SK-N-MC (cell line): ENCODE measurements at regions not wholly inside any gene's neighbourhood (a gene's known extent, or its start where the extent isn't known, plus 50 kb on each side); places are given as distances from the start of the nearest gene placed in this dataset.

Experiments used
- DNase-seq: peaks from one replicate; pipeline ENCODE4 v3.0.0-alpha.2; 2011; ENCODE audit warnings: low read depth, low spot score
- H3K27ac ChIP-seq: fragments of 200-600 bp; sonication (generic); 2 replicates; pipeline ENCODE4 v1.5.1; 2016; ENCODE audit warnings: mixed run types
- H3K36me3 ChIP-seq: fragments of 200-600 bp; sonication (generic); 2 replicates; pipeline ENCODE4 v1.6.1; 2017; ENCODE audit warnings: antibody characterized with exemption, low read length, mixed read lengths; ENCODE audit not compliant: insufficient read depth
- H3K4me3 ChIP-seq: fragments of 200-600 bp; sonication (generic); 2 replicates; pipeline ENCODE4 v1.5.1; 2016
- H3K9ac ChIP-seq: fragments of 200-600 bp; sonication (generic); 2 replicates; pipeline ENCODE4 v1.8.0; 2017; ENCODE audit warnings: mixed run types, mixed read lengths; ENCODE audit not compliant: insufficient read length
- H3K9me3 ChIP-seq: fragments of 200-600 bp; sonication (generic); 2 replicates; pipeline ENCODE4 v1.6.1; 2017; ENCODE audit warnings: low read depth, mild to moderate bottlenecking, antibody characterized with exemption, low read length, moderate library complexity, mixed read lengths
- EZH2 ChIP-seq: fragments of 200-600 bp; sonication (generic); IDR thresholded peaks from one replicate; pipeline ENCODE4 v1.6.1; 2017; ENCODE audit warnings: antibody characterized with exemption
- FOXP2 ChIP-seq: optimal IDR thresholded peaks from 2 replicates; pipeline ENCODE3; 2011; ENCODE audit warnings: mild to moderate bottlenecking, moderate library complexity; ENCODE audit not compliant: insufficient read depth; ENCODE audit errors: extremely low read length, control extremely low read depth
- POLR2AphosphoS5 ChIP-seq: IDR thresholded peaks from 2 replicates; pipeline ENCODE4 v1.6.1; 2012; ENCODE audit warnings: mild to moderate bottlenecking, low read depth, low read length, borderline replicate concordance

DNA sequence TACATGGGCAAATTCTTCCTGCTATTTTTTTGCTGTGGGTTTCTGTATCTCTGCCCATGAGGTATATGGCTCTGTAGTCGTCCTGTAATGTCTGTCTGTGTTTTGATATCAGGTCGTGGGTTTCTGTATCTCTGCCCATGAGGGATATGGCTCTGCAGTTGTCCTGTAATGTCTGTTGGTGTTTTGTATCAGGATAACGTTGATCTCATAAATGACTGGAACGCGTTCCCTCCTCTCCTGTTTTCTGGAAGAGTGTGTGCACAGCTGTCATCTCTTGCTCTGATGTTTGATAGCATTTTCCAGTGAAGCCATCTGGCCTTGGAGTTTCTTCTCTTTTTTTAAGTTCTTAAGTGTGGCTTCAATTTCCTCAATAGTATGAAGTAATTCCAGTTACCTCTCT lies 57.2 kb downstream of the SOX1 start:
- Histone ChIP-seq H3K9ac (no peak overlapping the region), H3K36me3 (no peaks in the 10 kb centered on the region), H3K9me3 (no peaks in the 10 kb centered on the region), H3K4me3 (no peak overlapping the region), H3K27ac (no peak overlapping the region)
- no peak for DNase-seq
- no peak for TF ChIP-seq FOXP2

- DNase-seq = no peak
- TF ChIP-seq POLR2AphosphoS5 (no peak), EZH2 (no peak), FOXP2 (no peak)
- H3K9me3 ChIP-seq = no peaks in the 10 kb centered on the region
Measured at GRCh38 chr13:112127564-112128330, 60.8 kb downstream of the SOX1 start.

GRCh38 chr13:112128331-112128610 lies 61.3 kb downstream of the SOX1 start:
- H3K9me3 ChIP-seq = no peaks in the 10 kb centered on the region
- no peak for DNase-seq
- TF ChIP-seq POLR2AphosphoS5 (no peak), FOXP2 (no peak), EZH2 (no peak)
- no peak overlapping the region for H3K9ac ChIP-seq
- H3K4me3 ChIP-seq = no peak overlapping the region
- H3K36me3 ChIP-seq = no peaks in the 10 kb centered on the region
- no peak overlapping the region for H3K27ac ChIP-seq

More at GRCh38 chr13:112127564-112128330, 60.8 kb downstream of the SOX1 start:
- Histone ChIP-seq H3K36me3 (no peaks in the 10 kb centered on the region), H3K9ac (no peak overlapping the region), H3K27ac (no peak overlapping the region), H3K4me3 (no peak overlapping the region)

- H3K27ac ChIP-seq = no peak overlapping the region
- DNase-seq = no peak
- no peaks in the 10 kb centered on the region for H3K36me3 ChIP-seq
- H3K9ac ChIP-seq = no peak overlapping the region
- no peak for TF ChIP-seq FOXP2
- no peak for TF ChIP-seq POLR2AphosphoS5
- TF ChIP-seq EZH2 = no peak
- H3K9me3 ChIP-seq = no peaks in the 10 kb centered on the region
- no peak overlapping the region for H3K4me3 ChIP-seq
Measured at GRCh38 chr13:112130418-112130817, 63.5 kb downstream of the SOX1 start.

GRCh38 chr13:112131081-112131712 lies 64.2 kb downstream of the SOX1 start:
- H3K4me3 ChIP-seq = no peak overlapping the region
- H3K27ac ChIP-seq = no peak overlapping the region
- H3K9ac ChIP-seq = no peak overlapping the region
- H3K9me3 ChIP-seq = no peaks in the 10 kb centered on the region
- DNase-seq = no peak
- no peaks in the 10 kb centered on the region for H3K36me3 ChIP-seq
- TF ChIP-seq EZH2 (no peak), POLR2AphosphoS5 (no peak), FOXP2 (no peak)

GRCh38 chr13:112131713-112132113 lies 64.8 kb downstream of the SOX1 start:
- 0 out of 2 replicates have a peak overlapping the region, but pooled peaks have one; percentile 15 for H3K4me3 ChIP-seq
- H3K27ac ChIP-seq = no peak overlapping the region
- H3K36me3 ChIP-seq = no peaks in the 10 kb centered on the region
- no peak for TF ChIP-seq POLR2AphosphoS5
- no peak for TF ChIP-seq FOXP2
- TF ChIP-seq EZH2 = no peak
- H3K9me3 ChIP-seq = no peaks in the 10 kb centered on the region
- no peak overlapping the region for H3K9ac ChIP-seq
- no peak for DNase-seq

DNA sequence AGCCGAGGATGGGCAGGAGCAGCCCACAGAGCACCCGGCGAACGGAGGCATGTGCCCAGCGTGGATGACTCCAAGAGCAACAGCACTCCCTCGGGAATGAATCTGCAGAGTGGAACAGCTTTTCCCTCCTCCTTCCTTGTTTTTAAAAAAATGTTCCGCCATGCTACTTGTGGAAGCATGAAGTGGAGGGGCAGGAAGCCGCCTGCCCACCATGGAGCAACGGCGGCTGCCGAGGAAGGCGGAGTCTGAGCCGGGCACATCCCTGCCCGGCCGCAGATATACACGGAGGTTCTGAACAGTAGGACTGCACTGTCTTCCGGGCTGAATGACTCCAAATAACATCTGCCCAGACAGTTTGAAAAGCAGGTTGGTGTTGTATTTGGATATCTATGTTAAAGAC lies 65.2 kb downstream of the SOX1 start:
- no peak for DNase-seq
- no peaks in the 10 kb centered on the region for H3K9me3 ChIP-seq
- H3K4me3 ChIP-seq = 0 out of 2 replicates have a peak overlapping the region, but pooled peaks have one; percentile 15
- no peak overlapping the region for H3K27ac ChIP-seq
- TF ChIP-seq FOXP2 = no peak
- no peak for TF ChIP-seq EZH2
- TF ChIP-seq POLR2AphosphoS5 = no peak
- no peak overlapping the region for H3K9ac ChIP-seq
- no peaks in the 10 kb centered on the region for H3K36me3 ChIP-seq

- H3K9ac ChIP-seq = no peak overlapping the region
- no peaks in the 10 kb centered on the region for H3K9me3 ChIP-seq
- TF ChIP-seq FOXP2 (no peak), POLR2AphosphoS5 (no peak), EZH2 (no peak)
Measured at GRCh38 chr13:112132619-112133018, 65.7 kb downstream of the SOX1 start.

GRCh38 chr13:112133499-112134390 lies 66.8 kb downstream of the SOX1 start:
- TF ChIP-seq FOXP2 = no peak
- no peak for TF ChIP-seq EZH2
- TF ChIP-seq POLR2AphosphoS5 = no peak
- no peak for DNase-seq
- no peak overlapping the region for H3K27ac ChIP-seq

More at GRCh38 chr13:112132619-112133018, 65.7 kb downstream of the SOX1 start:
- DNase-seq = no peak
- Histone ChIP-seq H3K27ac (no peak overlapping the region), H3K36me3 (no peaks in the 10 kb centered on the region), H3K4me3 (no peak overlapping the region)

More at GRCh38 chr13:112133499-112134390, 66.8 kb downstream of the SOX1 start:
- Histone ChIP-seq H3K36me3 (no peaks in the 10 kb centered on the region), H3K9me3 (no peaks in the 10 kb centered on the region), H3K4me3 (no peak overlapping the region), H3K9ac (no peak overlapping the region)
